SK-N-SH treated with all-trans-retinoic acid at 6 μM for 48 hours (cell line): ENCODE measurements at regions not wholly inside any gene's neighbourhood (a gene's known extent, or its start where the extent isn't known, plus 50 kb on each side); places are given as distances from the start of the nearest gene placed in this dataset.
A peak's percentile ranks its signal among the peaks of the same experiment; 100 is the strongest.

Experiments
- ATAC-seq: fragments of 200-7000 bp; cut with Tn5 transposase; 3 replicates; pipeline ENCODE4 v1.9.1; 2020; ENCODE audit warnings: mild to moderate bottlenecking, moderate library complexity
- ARNTL ChIP-seq: fragments of 450-650 bp; formaldehyde crosslinking; IDR thresholded peaks from 2 replicates; pipeline ENCODE4 v1.5.0; 2020; ENCODE audit warnings: low read depth, mild to moderate bottlenecking, moderate library complexity, borderline replicate concordance
- CSDC2 ChIP-seq: fragments of 250-450 bp; sonication (Bioruptor Pico); IDR thresholded peaks from 2 replicates; pipeline ENCODE4 v1.5.0; 2020; ENCODE audit warnings: mild to moderate bottlenecking, moderate library complexity
- ESRRG ChIP-seq: fragments of 250-450 bp; sonication (Bioruptor Pico); IDR thresholded peaks from 2 replicates; pipeline ENCODE4 v1.6.1; 2021; ENCODE audit warnings: mild to moderate bottlenecking
- GLIS3 ChIP-seq: fragments of 250-450 bp; sonication (Bioruptor Pico); IDR thresholded peaks from 2 replicates; pipeline ENCODE4 v1.5.0; 2020; ENCODE audit warnings: mild to moderate bottlenecking, moderate library complexity
- OSR1 ChIP-seq: fragments of 250-450 bp; sonication (Bioruptor Pico); IDR thresholded peaks from 2 replicates; pipeline ENCODE4 v1.8.0; 2022; ENCODE audit warnings: moderate library complexity, mild to moderate bottlenecking, inconsistent platforms
- PPARA ChIP-seq: fragments of 250-450 bp; sonication (Bioruptor Pico); IDR thresholded peaks from 2 replicates; pipeline ENCODE4 v1.5.0; 2020; ENCODE audit warnings: mild to moderate bottlenecking, borderline replicate concordance
- RARB ChIP-seq: fragments of 250-450 bp; sonication (Bioruptor Pico); IDR thresholded peaks from 2 replicates; pipeline ENCODE4 v1.8.0; 2021; ENCODE audit warnings: mild to moderate bottlenecking, moderate library complexity
- SNAI2 ChIP-seq: fragments of 250-450 bp; sonication (Bioruptor Pico); IDR thresholded peaks from 2 replicates; pipeline ENCODE4 v1.5.0; 2020; ENCODE audit warnings: mild to moderate bottlenecking, moderate library complexity
- TCF4 ChIP-seq: fragments of 250-450 bp; sonication (Bioruptor Pico); IDR thresholded peaks from 2 replicates; pipeline ENCODE4 v1.8.0; 2021; ENCODE audit warnings: mild to moderate bottlenecking, moderate library complexity, borderline replicate concordance
- TOX ChIP-seq: fragments of 250-450 bp; sonication (Bioruptor Pico); IDR thresholded peaks from 2 replicates; pipeline ENCODE4 v1.8.0; 2021; ENCODE audit warnings: mild to moderate bottlenecking, moderate library complexity, borderline replicate concordance
- ZC3H10 ChIP-seq: fragments of 250-450 bp; sonication (Bioruptor Pico); IDR thresholded peaks from 2 replicates; pipeline ENCODE4 v1.5.1; 2021; ENCODE audit warnings: mild to moderate bottlenecking, moderate library complexity
- ZFP3 ChIP-seq: fragments of 250-450 bp; sonication (Bioruptor Pico); IDR thresholded peaks from 2 replicates; pipeline ENCODE4 v1.5.0; 2020; ENCODE audit warnings: mild to moderate bottlenecking, moderate library complexity
- ZFP30 ChIP-seq: fragments of 450-650 bp; formaldehyde crosslinking; IDR thresholded peaks from 2 replicates; pipeline ENCODE4 v1.5.0; 2022; ENCODE audit warnings: mild to moderate bottlenecking, moderate library complexity
- ZNF565 ChIP-seq: fragments of 450-650 bp; formaldehyde crosslinking; conservative IDR thresholded peaks from 2 replicates; pipeline ENCODE4 v1.5.0; 2020; ENCODE audit warnings: low read depth, mild to moderate bottlenecking, moderate library complexity
- ZNF8 ChIP-seq: fragments of 450-650 bp; formaldehyde crosslinking; IDR thresholded peaks from 2 replicates; pipeline ENCODE4 v1.5.0; 2020; ENCODE audit warnings: mild to moderate bottlenecking, moderate library complexity
- TF ChIP-seq, protein P1 (sequence below): fragments of 250-450 bp; sonication (Bioruptor Pico); IDR thresholded peaks from 2 replicates; pipeline ENCODE4 v1.8.0; 2020; ENCODE audit warnings: mild to moderate bottlenecking, moderate library complexity, borderline replicate concordance
- TF ChIP-seq, protein P2 (sequence below): fragments of 250-450 bp; sonication (Bioruptor Pico); IDR thresholded peaks from 2 replicates; pipeline ENCODE4 v1.5.1; 2020; ENCODE audit warnings: low read depth, mild to moderate bottlenecking, moderate library complexity
- TF ChIP-seq, protein P3 (sequence below): fragments of 250-450 bp; sonication (Bioruptor Pico); IDR thresholded peaks from 2 replicates; pipeline ENCODE4 v1.5.1; 2021; ENCODE audit warnings: mild to moderate bottlenecking, moderate library complexity
- TF ChIP-seq, protein P4 (sequence below): fragments of 250-450 bp; sonication (Bioruptor Pico); IDR thresholded peaks from 2 replicates; pipeline ENCODE4 v1.5.0; 2020; ENCODE audit warnings: mild to moderate bottlenecking, moderate library complexity
- TF ChIP-seq, protein P5 (sequence below): fragments of 250-450 bp; sonication (Bioruptor Pico); IDR thresholded peaks from 2 replicates; pipeline ENCODE4 v1.8.0; 2021; ENCODE audit warnings: low read depth, mild to moderate bottlenecking, moderate library complexity, borderline replicate concordance

DNA sequence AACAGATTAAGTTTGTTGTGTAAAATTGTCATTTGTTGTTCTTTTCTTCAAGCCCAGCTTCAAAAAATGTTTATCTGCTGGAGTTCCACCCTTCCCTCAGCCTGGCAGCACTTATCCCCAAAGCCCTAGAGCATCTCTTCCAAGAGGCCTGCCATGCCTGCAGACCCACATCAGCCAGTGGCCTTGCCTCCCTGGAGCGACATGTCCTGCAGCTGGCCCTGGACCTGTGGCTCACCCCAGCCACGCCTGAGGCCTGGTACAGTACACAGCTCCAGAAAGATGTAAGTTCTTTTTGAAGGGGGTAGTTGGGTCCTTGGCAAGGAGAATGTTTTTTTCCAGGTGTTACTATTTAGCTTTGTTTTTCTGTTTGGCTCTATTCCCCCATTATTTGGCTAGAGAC is 124.8 kb downstream of the CD164 start:
- no peak for ATAC-seq
- no peak for TF ChIP-seq ZNF565 (CRISPR knock-in tag)
- TF ChIP-seq, protein P1, sequence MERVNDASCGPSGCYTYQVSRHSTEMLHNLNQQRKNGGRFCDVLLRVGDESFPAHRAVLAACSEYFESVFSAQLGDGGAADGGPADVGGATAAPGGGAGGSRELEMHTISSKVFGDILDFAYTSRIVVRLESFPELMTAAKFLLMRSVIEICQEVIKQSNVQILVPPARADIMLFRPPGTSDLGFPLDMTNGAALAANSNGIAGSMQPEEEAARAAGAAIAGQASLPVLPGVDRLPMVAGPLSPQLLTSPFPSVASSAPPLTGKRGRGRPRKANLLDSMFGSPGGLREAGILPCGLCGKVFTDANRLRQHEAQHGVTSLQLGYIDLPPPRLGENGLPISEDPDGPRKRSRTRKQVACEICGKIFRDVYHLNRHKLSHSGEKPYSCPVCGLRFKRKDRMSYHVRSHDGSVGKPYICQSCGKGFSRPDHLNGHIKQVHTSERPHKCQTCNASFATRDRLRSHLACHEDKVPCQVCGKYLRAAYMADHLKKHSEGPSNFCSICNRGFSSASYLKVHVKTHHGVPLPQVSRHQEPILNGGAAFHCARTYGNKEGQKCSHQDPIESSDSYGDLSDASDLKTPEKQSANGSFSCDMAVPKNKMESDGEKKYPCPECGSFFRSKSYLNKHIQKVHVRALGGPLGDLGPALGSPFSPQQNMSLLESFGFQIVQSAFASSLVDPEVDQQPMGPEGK, result no peak
- TF ChIP-seq, all 23 proteins: peak for 0

DNA sequence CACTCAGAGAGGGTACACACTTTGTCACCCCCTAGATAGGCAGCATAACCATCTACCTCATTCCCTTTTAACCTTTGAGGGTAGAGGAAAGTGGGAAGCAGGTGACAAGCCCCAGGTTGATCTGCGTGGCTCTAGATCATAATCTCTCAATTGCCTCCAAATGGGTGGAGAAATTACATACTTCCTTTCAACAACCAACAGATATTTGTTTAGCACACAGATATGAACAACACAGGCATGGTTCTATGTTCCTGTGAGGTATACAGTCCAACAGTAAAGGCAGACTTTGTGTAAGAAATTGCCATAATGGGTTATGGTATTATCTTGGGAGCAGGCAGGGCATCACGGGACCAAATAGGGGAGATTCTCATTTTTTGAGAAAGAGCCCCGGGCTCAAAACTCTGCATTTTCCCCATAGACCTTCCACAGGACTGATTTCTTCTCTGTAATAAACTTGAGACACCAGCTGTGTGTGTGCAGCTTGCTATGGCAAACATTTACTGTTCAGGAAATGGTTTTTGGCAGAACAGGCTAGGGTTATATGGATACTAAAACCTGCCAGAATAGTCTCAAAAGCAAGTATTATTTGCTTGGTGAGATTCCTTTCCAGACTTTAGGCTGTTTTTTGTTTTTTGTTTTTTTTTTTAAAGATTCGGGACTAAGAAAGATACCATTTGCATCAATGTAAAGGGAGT is 126.2 kb downstream of the CD164 start:
- peak; percentile 44; the same call in 1 of the 3 replicates for ATAC-seq
- TF ChIP-seq ZFP30 (no peak), ESRRG (no peak), ZNF8 (CRISPR knock-in tag) (no peak), OSR1 (CRISPR knock-in tag) (no peak), GLIS3 (CRISPR knock-in tag) (no peak), TCF4 (CRISPR knock-in tag) (no peak), CSDC2 (CRISPR knock-in tag) (no peak), ZFP3 (CRISPR knock-in tag) (no peak), PPARA (CRISPR knock-in tag) (no peak), ZC3H10 (CRISPR knock-in tag) (no peak), SNAI2 (no peak), RARB (CRISPR knock-in tag) (no peak), TOX (CRISPR knock-in tag) (no peak), ARNTL (CRISPR knock-in tag) (no peak)
- TF ChIP-seq, protein P2, sequence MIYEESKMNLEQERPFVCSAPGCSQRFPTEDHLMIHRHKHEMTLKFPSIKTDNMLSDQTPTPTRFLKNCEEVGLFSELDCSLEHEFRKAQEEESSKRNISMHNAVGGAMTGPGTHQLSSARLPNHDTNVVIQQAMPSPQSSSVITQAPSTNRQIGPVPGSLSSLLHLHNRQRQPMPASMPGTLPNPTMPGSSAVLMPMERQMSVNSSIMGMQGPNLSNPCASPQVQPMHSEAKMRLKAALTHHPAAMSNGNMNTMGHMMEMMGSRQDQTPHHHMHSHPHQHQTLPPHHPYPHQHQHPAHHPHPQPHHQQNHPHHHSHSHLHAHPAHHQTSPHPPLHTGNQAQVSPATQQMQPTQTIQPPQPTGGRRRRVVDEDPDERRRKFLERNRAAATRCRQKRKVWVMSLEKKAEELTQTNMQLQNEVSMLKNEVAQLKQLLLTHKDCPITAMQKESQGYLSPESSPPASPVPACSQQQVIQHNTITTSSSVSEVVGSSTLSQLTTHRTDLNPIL (CRISPR knock-in tag), result no peak
- TF ChIP-seq, protein P3, sequence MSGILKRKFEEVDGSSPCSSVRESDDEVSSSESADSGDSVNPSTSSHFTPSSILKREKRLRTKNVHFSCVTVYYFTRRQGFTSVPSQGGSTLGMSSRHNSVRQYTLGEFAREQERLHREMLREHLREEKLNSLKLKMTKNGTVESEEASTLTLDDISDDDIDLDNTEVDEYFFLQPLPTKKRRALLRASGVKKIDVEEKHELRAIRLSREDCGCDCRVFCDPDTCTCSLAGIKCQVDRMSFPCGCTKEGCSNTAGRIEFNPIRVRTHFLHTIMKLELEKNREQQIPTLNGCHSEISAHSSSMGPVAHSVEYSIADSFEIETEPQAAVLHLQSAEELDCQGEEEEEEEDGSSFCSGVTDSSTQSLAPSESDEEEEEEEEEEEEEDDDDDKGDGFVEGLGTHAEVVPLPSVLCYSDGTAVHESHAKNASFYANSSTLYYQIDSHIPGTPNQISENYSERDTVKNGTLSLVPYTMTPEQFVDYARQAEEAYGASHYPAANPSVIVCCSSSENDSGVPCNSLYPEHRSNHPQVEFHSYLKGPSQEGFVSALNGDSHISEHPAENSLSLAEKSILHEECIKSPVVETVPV (CRISPR knock-in tag), result no peak
- TF ChIP-seq, protein P1, result no peak
- TF ChIP-seq, protein P4, sequence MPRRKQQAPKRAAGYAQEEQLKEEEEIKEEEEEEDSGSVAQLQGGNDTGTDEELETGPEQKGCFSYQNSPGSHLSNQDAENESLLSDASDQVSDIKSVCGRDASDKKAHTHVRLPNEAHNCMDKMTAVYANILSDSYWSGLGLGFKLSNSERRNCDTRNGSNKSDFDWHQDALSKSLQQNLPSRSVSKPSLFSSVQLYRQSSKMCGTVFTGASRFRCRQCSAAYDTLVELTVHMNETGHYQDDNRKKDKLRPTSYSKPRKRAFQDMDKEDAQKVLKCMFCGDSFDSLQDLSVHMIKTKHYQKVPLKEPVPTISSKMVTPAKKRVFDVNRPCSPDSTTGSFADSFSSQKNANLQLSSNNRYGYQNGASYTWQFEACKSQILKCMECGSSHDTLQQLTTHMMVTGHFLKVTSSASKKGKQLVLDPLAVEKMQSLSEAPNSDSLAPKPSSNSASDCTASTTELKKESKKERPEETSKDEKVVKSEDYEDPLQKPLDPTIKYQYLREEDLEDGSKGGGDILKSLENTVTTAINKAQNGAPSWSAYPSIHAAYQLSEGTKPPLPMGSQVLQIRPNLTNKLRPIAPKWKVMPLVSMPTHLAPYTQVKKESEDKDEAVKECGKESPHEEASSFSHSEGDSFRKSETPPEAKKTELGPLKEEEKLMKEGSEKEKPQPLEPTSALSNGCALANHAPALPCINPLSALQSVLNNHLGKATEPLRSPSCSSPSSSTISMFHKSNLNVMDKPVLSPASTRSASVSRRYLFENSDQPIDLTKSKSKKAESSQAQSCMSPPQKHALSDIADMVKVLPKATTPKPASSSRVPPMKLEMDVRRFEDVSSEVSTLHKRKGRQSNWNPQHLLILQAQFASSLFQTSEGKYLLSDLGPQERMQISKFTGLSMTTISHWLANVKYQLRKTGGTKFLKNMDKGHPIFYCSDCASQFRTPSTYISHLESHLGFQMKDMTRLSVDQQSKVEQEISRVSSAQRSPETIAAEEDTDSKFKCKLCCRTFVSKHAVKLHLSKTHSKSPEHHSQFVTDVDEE (CRISPR knock-in tag), result no peak
- TF ChIP-seq, protein P5, sequence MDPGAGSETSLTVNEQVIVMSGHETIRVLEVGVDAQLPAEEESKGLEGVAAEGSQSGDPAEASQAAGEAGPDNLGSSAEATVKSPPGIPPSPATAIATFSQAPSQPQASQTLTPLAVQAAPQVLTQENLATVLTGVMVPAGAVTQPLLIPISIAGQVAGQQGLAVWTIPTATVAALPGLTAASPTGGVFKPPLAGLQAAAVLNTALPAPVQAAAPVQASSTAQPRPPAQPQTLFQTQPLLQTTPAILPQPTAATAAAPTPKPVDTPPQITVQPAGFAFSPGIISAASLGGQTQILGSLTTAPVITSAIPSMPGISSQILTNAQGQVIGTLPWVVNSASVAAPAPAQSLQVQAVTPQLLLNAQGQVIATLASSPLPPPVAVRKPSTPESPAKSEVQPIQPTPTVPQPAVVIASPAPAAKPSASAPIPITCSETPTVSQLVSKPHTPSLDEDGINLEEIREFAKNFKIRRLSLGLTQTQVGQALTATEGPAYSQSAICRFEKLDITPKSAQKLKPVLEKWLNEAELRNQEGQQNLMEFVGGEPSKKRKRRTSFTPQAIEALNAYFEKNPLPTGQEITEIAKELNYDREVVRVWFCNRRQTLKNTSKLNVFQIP (CRISPR knock-in tag), result no peak
